H1 (cell line): ENCODE measurements at regions not wholly inside any gene's neighbourhood (a gene's known extent, or its start where the extent isn't known, plus 50 kb on each side); places are given as distances from the start of the nearest gene placed in this dataset.

Experiments used
- CTCF ChIA-PET: fragments of 300-600 bp; sonication (Branson Sonifier 250); formaldehyde crosslinking; loops from one replicate; lab custom pipeline; 2021; ENCODE audit not compliant: partially characterized antibody; lab: Charles Lee
- POLR2A ChIA-PET: fragments of 300-600 bp; sonication (Branson Sonifier 250); formaldehyde crosslinking; loops from one replicate; lab custom pipeline; 2021; ENCODE audit warnings: inconsistent platforms; ENCODE audit not compliant: partially characterized antibody; lab: Charles Lee
- DNase-seq, 2 experiments: peaks; one replicate each; pipeline versions ENCODE4 v3.0.0 to v3.0.0-alpha.2; 2010 to 2022; ENCODE audit warnings: low spot score in 2 of 2, low read depth in 1 of 2, mixed read lengths in 1 of 2
- FAIRE-seq: peaks from 2 replicates; lab custom pipeline; 2011; peaks lifted over from hg19 to GRCh38; lab: Jason Lieb, UNC
- H2AFZ ChIP-seq: 2 replicates; pipeline ENCODE4 v1.8.1; 2012; ENCODE audit warnings: low read length, inconsistent platforms
- H2AK5ac ChIP-seq: 2 replicates; pipeline ENCODE4 v1.6.1; 2013; ENCODE audit warnings: low read depth, low read length
- H2BK120ac ChIP-seq: replicated peaks from 2 replicates; pipeline ENCODE3; 2013; ENCODE audit warnings: low read depth, low read length, inconsistent platforms
- H2BK12ac ChIP-seq: 2 replicates; pipeline ENCODE4 v1.6.1; 2013; ENCODE audit warnings: low read depth, low read length
- H2BK15ac ChIP-seq: 2 replicates; pipeline ENCODE4 v1.6.1; 2013; ENCODE audit warnings: low read length
- H2BK20ac ChIP-seq: 2 replicates; pipeline ENCODE4 v1.6.1; 2013; ENCODE audit warnings: low read length
- H2BK5ac ChIP-seq: 2 replicates; pipeline ENCODE4 v1.6.1; 2013; ENCODE audit warnings: low read depth, low read length
- H3K14ac ChIP-seq: 2 replicates; pipeline ENCODE4 v1.6.1; 2013; ENCODE audit warnings: inconsistent platforms; ENCODE audit not compliant: insufficient read length
- H3K18ac ChIP-seq: 2 replicates; pipeline ENCODE4 v1.6.1; 2013; ENCODE audit warnings: low read length; ENCODE audit errors: extremely low read depth
- H3K23ac ChIP-seq: 2 replicates; pipeline ENCODE4 v1.6.1; 2013; ENCODE audit warnings: inconsistent platforms; ENCODE audit not compliant: insufficient read length
- H3K23me2 ChIP-seq: 2 replicates; pipeline ENCODE4 v1.6.1; 2013; ENCODE audit warnings: low read depth, low read length
- H3K27ac ChIP-seq: 2 replicates; pipeline ENCODE4 v1.6.1; 2011; ENCODE audit warnings: low read depth, low read length, inconsistent platforms
- H3K27me3 ChIP-seq, 4 experiments: replicated peaks in 1 of 4; 1 replicate in 1 of 4; 2 replicates in 3 of 4; pipeline versions ENCODE4 v1.6.1 to v1.8.1; 2011 to 2013; ENCODE audit warnings: low read length in 3 of 4, mild to moderate bottlenecking in 3 of 4, inconsistent platforms in 2 of 4, mixed read lengths in 2 of 4, moderate library complexity in 1 of 4; ENCODE audit not compliant: control insufficient read depth in 3 of 4, insufficient read depth in 3 of 4; ENCODE audit errors: extremely low read depth in 1 of 4
- H3K36me3 ChIP-seq, 4 experiments: 2 replicates each; pipeline versions ENCODE4 v1.6.1 to v1.8.1; 2011 to 2013; ENCODE audit warnings: mild to moderate bottlenecking in 4 of 4, low read length in 3 of 4, moderate library complexity in 2 of 4, control low read depth in 1 of 4, inconsistent platforms in 1 of 4; ENCODE audit not compliant: insufficient read depth in 4 of 4, control insufficient read depth in 2 of 4
- H3K4ac ChIP-seq: replicated peaks from 2 replicates; pipeline ENCODE3; 2013; ENCODE audit warnings: low read length, low read depth, mixed read lengths, inconsistent platforms; ENCODE audit not compliant: insufficient read length
- H3K4me1 ChIP-seq, 4 experiments: replicated peaks in 1 of 4; 1 replicate in 1 of 4; 2 replicates in 3 of 4; pipeline versions ENCODE4 v1.6.1 to v1.8.1; 2011 to 2013; ENCODE audit warnings: low read length in 3 of 4, inconsistent platforms in 2 of 4, mixed read lengths in 1 of 4; ENCODE audit not compliant: insufficient read depth in 4 of 4, control insufficient read depth in 3 of 4
- H3K4me2 ChIP-seq, 2 experiments: 2 replicates each; pipeline versions ENCODE4 v1.6.1 to v1.8.1; 2011 to 2013; ENCODE audit warnings: low read depth in 2 of 2, low read length in 2 of 2, control low read depth in 1 of 2, inconsistent platforms in 1 of 2, mild to moderate bottlenecking in 1 of 2; ENCODE audit not compliant: insufficient read depth in 1 of 2
- H3K4me3 ChIP-seq, 4 experiments: fragments of 200-600, 300-600 bp in 1 of 4; sonication (generic), shearing (Covaris generic), sonication (Bioruptor Twin) in 1 of 4; 2 replicates each; pipeline versions ENCODE4 v1.5.1 to v1.8.1; 2011 to 2016; ENCODE audit warnings: low read length in 4 of 4, low read depth in 3 of 4, control low read depth in 2 of 4, inconsistent platforms in 2 of 4, mild to moderate bottlenecking in 2 of 4, mixed read lengths in 1 of 4, moderate library complexity in 1 of 4; ENCODE audit not compliant: insufficient read depth in 2 of 4; ENCODE audit errors: extremely low read depth in 1 of 4
- H3K56ac ChIP-seq: replicated peaks from 2 replicates; pipeline ENCODE3; 2013; ENCODE audit warnings: low read depth, mild to moderate bottlenecking, mixed read lengths, low read length, inconsistent platforms; ENCODE audit not compliant: insufficient read length
- H3K79me1 ChIP-seq: 2 replicates; pipeline ENCODE4 v1.6.1; 2013; ENCODE audit warnings: low read depth, low read length, control low read depth
- H3K79me2 ChIP-seq, 2 experiments: 2 replicates each; pipeline versions ENCODE4 v1.6.1 to v1.8.1; 2012 to 2013; ENCODE audit warnings: low read length in 2 of 2, mild to moderate bottlenecking in 2 of 2, inconsistent platforms in 1 of 2; ENCODE audit not compliant: insufficient read depth in 2 of 2, control insufficient read depth in 1 of 2
- H3K9ac ChIP-seq, 4 experiments: replicated peaks in 1 of 4; 1 replicate in 1 of 4; 2 replicates in 3 of 4; pipeline versions ENCODE4 v1.6.1 to v1.8.1; 2011 to 2013; ENCODE audit warnings: low read depth in 3 of 4, low read length in 3 of 4, control low read depth in 2 of 4, mild to moderate bottlenecking in 2 of 4, moderate library complexity in 2 of 4, inconsistent platforms in 1 of 4; ENCODE audit errors: extremely low read depth in 1 of 4
- H3K9me3 ChIP-seq, 2 experiments: 2 replicates each; pipeline versions ENCODE4 v1.6.1 to v1.8.1; 2012 to 2013; ENCODE audit warnings: mild to moderate bottlenecking in 2 of 2, moderate library complexity in 2 of 2, control low read depth in 1 of 2, inconsistent platforms in 1 of 2, low read depth in 1 of 2, low read length in 1 of 2, mixed read lengths in 1 of 2; ENCODE audit not compliant: insufficient read depth in 2 of 2
- H4K20me1 ChIP-seq, 2 experiments: replicated peaks in 1 of 2; 2 replicates each; pipeline versions ENCODE3 to v1.8.1; 2011 to 2013; ENCODE audit warnings: inconsistent platforms in 2 of 2, low read length in 2 of 2, mild to moderate bottlenecking in 1 of 2; ENCODE audit not compliant: insufficient read depth in 2 of 2, control insufficient read depth in 1 of 2
- H4K5ac ChIP-seq: 2 replicates; pipeline ENCODE4 v1.6.1; 2013; ENCODE audit warnings: low read length, low read depth, mixed read lengths, inconsistent platforms; ENCODE audit not compliant: insufficient read length
- H4K8ac ChIP-seq: 2 replicates; pipeline ENCODE4 v1.8.0; 2013; ENCODE audit warnings: mild to moderate bottlenecking, moderate library complexity, low read length, inconsistent platforms; ENCODE audit not compliant: insufficient read depth; ENCODE audit errors: extremely low read depth
- H4K91ac ChIP-seq: replicated peaks from 2 replicates; pipeline ENCODE3; 2013; ENCODE audit warnings: low read length, mixed read lengths, inconsistent platforms; ENCODE audit not compliant: insufficient read length
- CHD1 ChIP-seq: IDR thresholded peaks from 2 replicates; pipeline ENCODE4 v1.6.1; 2012; ENCODE audit warnings: low read depth, low read length, improper control_type of control experiment
- SP4 ChIP-seq: IDR thresholded peaks from 2 replicates; pipeline ENCODE4 v1.6.1; 2012; ENCODE audit warnings: low read length, inconsistent platforms
- WGBS, 2 experiments: shearing (Covaris generic) in 1 of 2; methylation state at CpG; one replicate each; pipeline versions ENCODE4 v1.1.6 to v1.1.7; 2013 to 2015; ENCODE audit warnings: low lambda C conversion rate in 2 of 2, mixed read lengths in 2 of 2, inconsistent platforms in 1 of 2, low coverage in 1 of 2, missing lambda C conversion rate in 1 of 2; ENCODE audit not compliant: insufficient replicate concordance in 2 of 2, insufficient coverage in 1 of 2, insufficient read length in 1 of 2; ENCODE audit errors: extremely low coverage in 1 of 2, missing lambda C conversion rate in 1 of 2; 5-methylcytosine and 5-hydroxymethylcytosine counted together

- Histone ChIP-seq H2BK5ac (no peak overlapping the region), H3K79me1 (no peaks in the 10 kb centered on the region)
- 64% methylated on average over 5 of the region's 5 CpGs; no CpG with 5 or more reads in 1 of the 2 experiments for WGBS, 2 experiments
- TF ChIP-seq SP4 (no peak), CHD1 (no peak)
Observed at GRCh38 chr15:26134152-26134551, 271.0 kb upstream of the ATP10A start.

More at GRCh38 chr15:26134152-26134551, 271.0 kb upstream of the ATP10A start:
- 0 out of 2 replicates have a peak overlapping the region, but pooled peaks have one; percentile 0 for H2BK20ac ChIP-seq
- peak overlapping the region; percentile 64 for H4K5ac ChIP-seq
- no peaks in the 10 kb centered on the region for H3K79me2 ChIP-seq
- H3K4me1 ChIP-seq, result peaks cover 0 to 24% (median 16%) of the 10 kb centered on the region in 4 experiments
- DNase-seq (no peak), FAIRE-seq (no peak)
- H2BK120ac ChIP-seq, result no peak overlapping the region
- H2BK15ac ChIP-seq, result no peak overlapping the region
- H4K91ac ChIP-seq, result no peak overlapping the region
- H3K23ac ChIP-seq, result no peak overlapping the region
- H2BK12ac ChIP-seq, result peak overlapping the region; percentile 39
- no peak overlapping the region; the same call in 1 of the 2 replicates for H4K8ac ChIP-seq
- peak overlapping the region in 1 of 4 experiments; percentile 8; a peak in 1 of 8 replicates for H3K4me3 ChIP-seq
- ChIA-PET POLR2A (no interaction called here), CTCF (interaction anchor here (0.6 kb wide), 1 partner anchor 127 kb away, joined by 3 read pairs; no protein-coding TSS in a partner anchor)
- H3K56ac ChIP-seq, result no peak overlapping the region
- no peaks in the 10 kb centered on the region for H3K9me3 ChIP-seq
- H3K14ac ChIP-seq, result no peak overlapping the region
- no peak overlapping the region for H2AFZ ChIP-seq
- H3K4ac ChIP-seq, result no peak overlapping the region
- H3K27ac ChIP-seq, result no peak overlapping the region
- no peaks in the 10 kb centered on the region for H3K36me3 ChIP-seq
- no peaks in the 10 kb centered on the region; the same call in 1 of the 2 replicates for H3K23me2 ChIP-seq
- H3K27me3 ChIP-seq, result no peaks in the 10 kb centered on the region
- H4K20me1 ChIP-seq, result no peaks in the 10 kb centered on the region
- no peak overlapping the region for H3K9ac ChIP-seq
- no peak overlapping the region for H3K18ac ChIP-seq
- peak overlapping the region; percentile 43; the same call in 1 of the 2 replicates for H2AK5ac ChIP-seq
- H3K4me2 ChIP-seq, result peak overlapping the region; percentile 41 to 77
